ENCODE measurements at regions not wholly inside any gene's neighbourhood (a gene's known extent, or its start where the extent isn't known, plus 50 kb on each side); places are given as distances from the start of the nearest gene placed in this dataset.

- H3K4me3 ChIP-seq (ENCODE audit: low read length) = peak overlapping the region; percentile 43
- Mint-ChIP-seq H3K4me1 (peaks cover 12% of the 10 kb centered on the region), H3K4me3 (peak overlapping the region; percentile 38), H3K27ac (no peak overlapping the region), H3K27me3 (ENCODE audit: insufficient read depth) (peaks cover 44% of the 10 kb centered on the region), H3K36me3 (ENCODE audit: low read depth) (no peaks in the 10 kb centered on the region), H3K9me3 (no peaks in the 10 kb centered on the region)
- no peaks in the 10 kb centered on the region for H3K9me3 ChIP-seq (ENCODE audit: control insufficient read depth, low read length)
- H3K27ac ChIP-seq (ENCODE audit: low read depth, low read length) = no peak overlapping the region
- H3K9ac ChIP-seq (ENCODE audit: extremely low read depth, low read length, poor library complexity, severe bottlenecking) = no peak overlapping the region
- H3K27me3 ChIP-seq (ENCODE audit: control insufficient read depth, insufficient read depth, low read length, poor library complexity, severe bottlenecking) = peaks cover 30% of the 10 kb centered on the region
- no peaks in the 10 kb centered on the region for H3K36me3 ChIP-seq (ENCODE audit: control insufficient read depth, insufficient read depth, low read length)
- peak; percentile 93 for DNase-seq
- 13 to 23% methylated on average over 12 to 28 of the region's 28 CpGs for WGBS, 2 experiments (ENCODE audit: insufficient coverage in 1 of 2, insufficient read length in 1 of 2)
- TF ChIP-seq, protein P1, sequence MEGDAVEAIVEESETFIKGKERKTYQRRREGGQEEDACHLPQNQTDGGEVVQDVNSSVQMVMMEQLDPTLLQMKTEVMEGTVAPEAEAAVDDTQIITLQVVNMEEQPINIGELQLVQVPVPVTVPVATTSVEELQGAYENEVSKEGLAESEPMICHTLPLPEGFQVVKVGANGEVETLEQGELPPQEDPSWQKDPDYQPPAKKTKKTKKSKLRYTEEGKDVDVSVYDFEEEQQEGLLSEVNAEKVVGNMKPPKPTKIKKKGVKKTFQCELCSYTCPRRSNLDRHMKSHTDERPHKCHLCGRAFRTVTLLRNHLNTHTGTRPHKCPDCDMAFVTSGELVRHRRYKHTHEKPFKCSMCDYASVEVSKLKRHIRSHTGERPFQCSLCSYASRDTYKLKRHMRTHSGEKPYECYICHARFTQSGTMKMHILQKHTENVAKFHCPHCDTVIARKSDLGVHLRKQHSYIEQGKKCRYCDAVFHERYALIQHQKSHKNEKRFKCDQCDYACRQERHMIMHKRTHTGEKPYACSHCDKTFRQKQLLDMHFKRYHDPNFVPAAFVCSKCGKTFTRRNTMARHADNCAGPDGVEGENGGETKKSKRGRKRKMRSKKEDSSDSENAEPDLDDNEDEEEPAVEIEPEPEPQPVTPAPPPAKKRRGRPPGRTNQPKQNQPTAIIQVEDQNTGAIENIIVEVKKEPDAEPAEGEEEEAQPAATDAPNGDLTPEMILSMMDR (conservative IDR thresholded peaks at IDR 0.05) = peak; percentile 83
- H3K4me1 ChIP-seq (ENCODE audit: control insufficient read depth, insufficient read depth, low read length) = peaks cover 13% of the 10 kb centered on the region
Observed at GRCh38 chr9:16154521-16155078, 601.8 kb downstream of the CCDC171 start.

GRCh38 chr9:16155878-16156277 lies 603.0 kb downstream of the CCDC171 start:
- Mint-ChIP-seq H3K9me3 (no peaks in the 10 kb centered on the region), H3K4me3 (no peak overlapping the region), H3K36me3 (ENCODE audit: low read depth) (no peaks in the 10 kb centered on the region), H3K27ac (no peak overlapping the region), H3K4me1 (peaks cover 12% of the 10 kb centered on the region), H3K27me3 (ENCODE audit: insufficient read depth) (peaks cover 45% of the 10 kb centered on the region)
- peaks cover 13% of the 10 kb centered on the region for H3K4me1 ChIP-seq (ENCODE audit: control insufficient read depth, insufficient read depth, low read length)
- TF ChIP-seq, protein P1 (conservative IDR thresholded peaks at IDR 0.05) = no peak
- H3K9me3 ChIP-seq (ENCODE audit: control insufficient read depth, low read length) = no peaks in the 10 kb centered on the region
- no peak overlapping the region for H3K27ac ChIP-seq (ENCODE audit: low read depth, low read length)
- H3K4me3 ChIP-seq (ENCODE audit: low read length) = no peak overlapping the region
- peaks cover 30% of the 10 kb centered on the region for H3K27me3 ChIP-seq (ENCODE audit: control insufficient read depth, insufficient read depth, low read length, poor library complexity, severe bottlenecking)
- H3K36me3 ChIP-seq (ENCODE audit: control insufficient read depth, insufficient read depth, low read length) = no peaks in the 10 kb centered on the region
- H3K9ac ChIP-seq (ENCODE audit: extremely low read depth, low read length, poor library complexity, severe bottlenecking) = no peak overlapping the region
- DNase-seq = no peak
- WGBS, 2 experiments (ENCODE audit: insufficient coverage in 1 of 2, insufficient read length in 1 of 2) = 94 to 100% methylated on average over 3 to 4 of the region's 4 CpGs

DNA sequence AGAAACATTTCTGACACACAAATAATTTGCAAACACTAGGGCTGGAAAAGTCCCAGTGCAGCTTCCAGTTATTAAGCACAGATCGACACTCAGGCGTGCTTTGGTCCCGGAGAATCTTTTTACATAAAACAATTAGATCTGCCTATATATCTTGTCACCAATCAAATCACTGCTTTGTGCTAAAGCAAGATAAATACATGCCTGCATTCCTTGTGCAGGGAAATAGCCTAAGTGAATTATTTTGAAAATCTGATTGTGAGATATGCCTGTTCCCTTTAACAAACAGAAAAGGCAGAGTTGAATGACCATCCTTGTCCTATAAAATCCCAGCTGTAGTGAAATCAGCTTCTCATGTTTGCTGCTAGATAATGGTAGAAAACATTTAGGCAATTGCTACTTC lies 604.4 kb downstream of the CCDC171 start:
- DNase-seq = no peak
- WGBS, 2 experiments (ENCODE audit: insufficient coverage in 1 of 2, insufficient read length in 1 of 2) = 91 to 100% methylated on average over 2 to 3 of the region's 3 CpGs
- no peaks in the 10 kb centered on the region for H3K36me3 Mint-ChIP-seq (ENCODE audit: low read depth)
- no peak overlapping the region for H3K27ac ChIP-seq (ENCODE audit: low read depth, low read length)
- no peak overlapping the region for H3K4me3 ChIP-seq (ENCODE audit: low read length)
- peaks cover 30% of the 10 kb centered on the region for H3K27me3 ChIP-seq (ENCODE audit: control insufficient read depth, insufficient read depth, low read length, poor library complexity, severe bottlenecking)
- peaks cover 7% of the 10 kb centered on the region for H3K4me1 ChIP-seq (ENCODE audit: control insufficient read depth, insufficient read depth, low read length)
- H3K27ac Mint-ChIP-seq = no peak overlapping the region
- peaks cover 12% of the 10 kb centered on the region for H3K4me1 Mint-ChIP-seq
- no peaks in the 10 kb centered on the region for H3K9me3 Mint-ChIP-seq
- H3K9me3 ChIP-seq (ENCODE audit: control insufficient read depth, low read length) = no peaks in the 10 kb centered on the region
- TF ChIP-seq, protein P1 (conservative IDR thresholded peaks at IDR 0.05) = no peak
- H3K36me3 ChIP-seq (ENCODE audit: control insufficient read depth, insufficient read depth, low read length) = no peaks in the 10 kb centered on the region
- H3K4me3 Mint-ChIP-seq = no peak overlapping the region
- H3K27me3 Mint-ChIP-seq (ENCODE audit: insufficient read depth) = peaks cover 37% of the 10 kb centered on the region
- no peak overlapping the region for H3K9ac ChIP-seq (ENCODE audit: extremely low read depth, low read length, poor library complexity, severe bottlenecking)
